Germinal center (tissue), 1 donor: ENCODE measurements at regions not wholly inside any gene's neighbourhood (a gene's known extent, or its start where the extent isn't known, plus 50 kb on each side); places are given as distances from the start of the nearest gene placed in this dataset.
A peak's percentile ranks its signal among the peaks of the same experiment; 100 is the strongest.

Experiments
- DNase-seq: peaks from one replicate; pipeline ENCODE4 v3.0.0; 2012; ENCODE audit warnings: mixed read lengths, low spot score

DNA sequence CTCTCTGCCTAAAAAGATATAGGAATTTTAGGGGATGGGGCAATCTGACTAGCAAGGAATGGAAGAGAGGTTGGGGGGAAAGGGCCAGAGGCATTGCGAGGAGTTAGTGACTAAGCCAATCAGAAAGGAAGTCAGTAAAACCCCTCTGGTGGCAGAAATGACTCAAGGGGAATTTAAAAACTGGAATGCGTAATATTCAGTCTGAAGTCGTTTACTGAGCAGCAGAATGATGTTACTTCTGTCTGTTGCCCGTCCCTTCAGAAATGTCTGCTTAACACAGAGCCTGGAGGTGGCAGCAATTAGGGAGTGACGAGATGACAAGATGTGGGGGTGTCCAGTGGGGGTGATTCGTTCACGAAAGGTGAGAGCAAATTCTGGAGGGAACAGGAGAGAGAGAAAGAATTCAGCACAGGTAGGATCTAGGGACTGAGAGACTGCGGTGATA lies 107.7 kb upstream of the CLMP start:
- DNase-seq = peak; percentile 11

DNA sequence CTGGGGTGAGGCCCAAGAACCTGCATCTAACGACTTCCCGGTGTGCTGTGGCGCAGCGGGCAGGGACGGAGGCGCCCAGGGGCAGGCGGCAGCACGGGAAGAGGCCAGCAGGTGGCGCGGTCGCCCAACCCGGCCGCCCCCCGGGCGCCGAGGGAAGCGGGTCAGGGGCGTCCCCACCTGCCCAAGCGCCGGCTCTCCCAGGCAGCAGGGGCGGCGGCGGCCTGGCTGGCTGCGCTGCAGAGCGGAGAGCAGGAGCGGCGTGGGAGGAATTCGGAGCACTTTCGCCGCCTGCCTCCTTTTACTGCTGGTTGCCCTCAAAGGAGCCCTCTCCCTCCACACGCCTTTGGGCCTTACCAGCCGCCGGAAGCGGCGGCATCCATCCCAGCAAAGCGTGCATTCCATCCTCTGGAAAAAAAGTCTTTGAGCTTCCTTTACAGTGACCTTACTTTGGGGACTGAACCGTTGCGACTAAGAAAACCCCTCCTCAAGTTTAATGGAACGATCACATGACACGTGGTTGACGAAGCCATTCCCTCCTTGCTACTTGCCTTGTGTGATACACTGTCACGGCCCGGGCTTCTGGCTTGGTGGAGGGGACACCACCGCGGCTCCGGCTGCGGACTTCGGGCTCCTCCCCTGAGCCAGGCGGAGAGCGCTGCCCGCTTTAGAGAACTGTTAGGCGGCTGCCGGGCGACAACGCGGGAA lies 106.8 kb upstream of the CLMP start:
- DNase-seq = peak; percentile 84

DNA sequence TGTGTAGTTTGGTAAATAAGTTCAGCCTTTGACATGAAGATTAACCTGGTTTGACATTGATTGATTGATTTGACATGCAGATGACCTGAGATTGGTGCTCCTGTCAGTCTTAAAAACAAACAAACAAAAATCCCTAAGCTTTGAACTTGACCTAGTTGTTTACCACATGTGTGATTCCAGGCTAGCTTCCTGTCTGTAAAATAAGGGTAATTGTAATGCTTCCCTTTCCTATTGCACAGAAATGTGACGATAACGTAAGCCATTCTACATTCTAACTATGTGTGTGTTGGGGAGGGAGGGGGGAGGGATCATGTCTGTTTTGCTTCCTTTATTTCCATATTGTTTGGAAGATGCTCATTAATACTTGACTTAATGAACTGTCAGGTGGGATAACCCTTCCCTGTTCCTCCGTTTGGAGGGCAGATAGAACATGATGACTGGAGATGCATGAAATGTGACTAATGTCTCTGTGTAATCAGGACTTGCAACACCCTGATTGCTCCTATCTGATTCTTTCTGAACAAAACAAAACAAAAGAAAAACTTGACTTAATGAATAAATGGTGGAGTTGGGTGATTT lies 106.1 kb upstream of the CLMP start:
- no peak for DNase-seq

DNA sequence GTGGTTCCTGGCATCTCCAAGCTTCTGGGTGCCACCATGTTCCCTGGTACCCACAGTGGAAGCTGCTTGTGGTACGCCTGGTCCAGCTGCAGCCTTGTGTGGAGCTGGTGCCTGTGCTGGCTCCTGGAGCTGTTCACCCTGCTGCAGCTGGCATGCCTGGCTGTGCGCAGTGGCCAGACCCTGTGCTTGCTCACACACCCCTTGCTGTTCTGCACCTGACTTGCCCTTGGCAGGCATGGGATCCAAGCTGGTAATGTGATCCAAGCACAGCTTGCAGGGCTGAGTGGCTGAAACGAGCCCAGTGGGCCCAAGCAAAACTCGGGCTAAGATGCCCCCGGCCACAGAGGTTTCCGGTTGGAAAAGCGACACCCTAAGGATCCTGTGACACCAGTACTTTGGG lies 104.7 kb upstream of the CLMP start:
- DNase-seq = no peak

DNA sequence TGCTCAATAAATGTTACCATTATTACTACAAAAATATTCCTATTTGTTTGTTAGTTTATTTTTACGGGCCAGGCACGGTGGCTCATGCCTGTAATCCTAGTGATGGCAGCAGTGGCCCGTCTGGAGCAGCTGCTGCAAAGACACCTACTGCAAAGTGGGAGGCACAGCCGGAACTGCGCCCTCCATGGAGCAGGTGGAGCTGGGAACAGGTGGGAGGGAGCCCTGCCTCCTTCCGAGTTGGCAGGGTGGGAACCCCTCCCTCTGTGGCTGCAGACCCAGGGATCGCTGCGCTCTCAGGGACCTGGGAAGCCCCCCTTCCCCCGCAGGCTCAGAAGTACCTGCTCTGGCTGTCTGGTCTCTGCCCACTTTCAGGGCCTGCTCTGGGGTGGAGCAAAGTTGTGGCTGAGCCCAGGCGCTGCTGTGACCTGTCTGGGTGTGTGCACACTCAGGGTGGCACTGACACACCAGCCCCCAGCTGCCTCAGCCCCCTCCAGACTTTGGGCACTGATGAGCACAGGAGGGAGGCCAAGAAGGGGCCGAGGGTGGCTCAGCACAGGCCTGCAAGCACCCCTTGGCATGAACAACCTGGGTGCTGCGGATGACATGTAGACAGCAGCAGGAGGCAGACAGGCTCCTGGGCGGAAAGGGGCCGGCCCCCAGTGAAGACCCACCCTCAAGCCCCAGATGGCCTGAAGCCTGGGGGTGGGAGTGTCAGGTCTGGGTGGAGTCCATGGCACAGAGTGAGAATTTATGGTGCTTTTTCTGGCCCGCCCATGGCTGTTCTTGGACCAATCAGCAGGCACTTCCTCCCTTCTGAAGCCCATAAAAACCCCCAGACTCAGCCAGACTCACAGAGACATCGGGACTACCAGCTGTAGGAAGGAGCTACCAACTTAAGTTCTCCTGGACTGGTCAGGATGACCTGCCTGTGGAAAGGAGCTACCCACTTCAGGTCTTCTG lies 103.7 kb upstream of the CLMP start:
- no peak for DNase-seq

DNA sequence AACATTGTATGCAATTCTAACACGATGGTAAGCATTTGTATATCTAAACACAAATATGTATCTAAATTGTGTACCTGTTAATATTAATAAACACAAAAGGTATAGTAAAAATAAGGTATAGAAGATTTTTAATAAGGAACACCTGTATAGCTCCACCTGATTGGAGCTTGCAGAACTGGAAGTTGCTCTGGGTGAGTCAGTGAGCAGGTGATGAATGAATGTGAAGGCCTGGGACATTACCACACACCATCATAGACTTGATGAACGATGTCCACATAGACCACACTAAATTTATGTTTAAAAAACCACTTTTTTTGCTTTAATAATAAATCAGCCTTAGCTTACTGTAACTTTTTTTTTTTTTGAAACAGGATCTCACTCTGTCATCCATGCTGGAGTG lies 97.6 kb upstream of the CLMP start:
- no peak for DNase-seq

DNA sequence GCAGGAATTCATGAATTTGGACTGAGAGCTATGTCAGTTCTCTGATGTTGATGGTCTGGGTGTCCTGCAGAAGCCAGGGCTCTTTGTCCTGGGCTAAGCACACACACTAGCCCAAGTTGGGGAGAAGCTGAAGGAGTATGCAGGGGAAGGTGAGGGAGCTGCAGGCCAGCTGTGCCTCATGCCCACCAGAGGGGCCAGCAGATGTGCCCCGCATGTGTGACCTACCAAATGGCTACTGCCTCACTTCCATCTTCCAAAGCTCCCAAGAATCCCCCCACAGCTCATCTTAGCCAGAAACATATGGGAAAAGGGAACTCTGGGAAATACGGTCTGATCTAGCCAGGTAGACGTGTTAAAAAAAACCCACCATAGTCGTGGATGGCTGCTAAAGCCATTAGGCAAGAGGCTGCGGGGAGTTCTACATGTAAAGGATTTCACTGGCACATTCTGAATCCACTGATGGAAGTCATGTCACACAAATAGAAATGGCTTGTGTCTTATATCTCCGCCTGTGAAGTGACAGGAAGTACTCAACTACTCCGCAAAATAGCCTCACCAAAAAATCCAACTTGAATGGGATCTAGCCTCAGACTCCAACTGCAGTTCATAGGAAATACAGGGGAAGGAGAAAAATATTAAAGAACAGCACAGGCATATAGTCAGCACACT lies 96.3 kb upstream of the CLMP start:
- DNase-seq = no peak

DNA sequence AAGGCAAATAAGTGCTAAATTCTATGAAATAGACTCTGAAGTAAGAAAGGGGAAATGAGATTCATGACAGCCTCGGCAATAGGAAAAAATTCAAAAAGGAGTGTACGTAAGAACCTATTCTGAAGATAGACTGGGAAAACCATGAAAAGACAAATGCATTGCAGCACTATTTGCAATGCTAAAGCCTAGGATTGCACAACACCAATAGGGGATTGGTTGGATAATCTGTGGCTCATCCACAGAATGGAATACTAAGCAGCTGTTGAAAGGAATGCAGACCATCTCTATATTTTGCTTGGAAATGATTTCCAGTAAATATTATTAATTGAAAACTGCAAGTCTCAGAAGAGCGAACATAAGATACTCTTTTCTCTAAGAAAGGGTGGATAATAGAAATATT lies 91.7 kb upstream of the CLMP start:
- no peak for DNase-seq

DNA sequence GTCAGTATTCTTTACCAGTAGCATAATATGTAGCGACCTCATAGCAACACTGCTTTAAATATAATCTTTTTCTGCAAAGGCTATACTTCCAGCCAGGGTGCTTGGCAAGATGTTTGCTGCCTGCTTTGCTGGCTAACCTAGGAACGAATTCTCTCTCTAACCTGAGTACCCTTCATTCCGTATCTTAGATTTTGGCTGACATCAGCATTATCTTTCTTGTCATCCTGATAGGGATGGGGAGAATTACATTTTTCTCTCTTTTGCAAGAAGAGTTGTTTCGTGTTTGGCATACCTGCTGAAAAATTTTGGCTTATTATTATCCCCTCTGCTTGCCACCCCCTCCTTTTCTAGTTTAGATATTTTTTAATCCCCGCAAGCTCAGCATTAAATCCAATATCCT lies 91.2 kb upstream of the CLMP start:
- no peak for DNase-seq

DNA sequence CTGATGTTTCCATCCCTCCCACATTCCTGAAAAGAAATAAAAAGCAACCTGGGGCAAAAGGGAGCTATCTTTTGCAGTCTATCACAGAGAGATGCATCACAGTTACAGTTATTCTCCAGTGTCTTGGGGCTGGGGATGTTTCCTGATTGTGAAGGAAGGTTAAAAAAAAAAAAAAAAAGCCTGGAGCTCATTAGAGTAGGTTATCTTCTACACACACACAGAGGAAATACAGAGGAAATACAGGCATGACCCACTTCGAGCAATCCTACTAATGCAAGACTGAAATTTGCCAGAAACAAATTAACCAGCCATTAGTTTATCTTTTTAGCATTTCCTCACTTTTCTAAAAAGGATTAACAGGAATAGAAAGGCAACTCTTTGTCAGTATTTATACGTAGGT lies 89.4 kb upstream of the CLMP start:
- no peak for DNase-seq

DNA sequence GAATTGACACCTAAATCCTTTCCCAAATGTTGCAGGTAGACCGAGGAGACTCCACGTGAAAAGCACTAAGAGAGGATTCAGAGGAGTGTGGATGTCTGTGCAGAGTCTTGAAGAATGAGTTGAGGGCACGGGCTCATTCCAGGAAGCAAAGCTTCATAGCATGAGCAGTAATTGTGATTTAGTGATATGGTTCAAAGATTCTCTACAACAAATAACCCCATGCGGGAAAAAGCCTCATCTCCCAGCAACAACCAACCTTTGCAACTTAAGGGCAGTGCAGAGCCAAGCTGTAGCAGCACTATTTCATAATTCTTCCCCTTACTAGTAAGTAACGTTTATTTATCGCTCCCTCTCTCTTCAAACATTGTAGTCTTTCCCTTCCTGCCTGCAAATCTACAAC lies 87.5 kb upstream of the CLMP start:
- no peak for DNase-seq

DNA sequence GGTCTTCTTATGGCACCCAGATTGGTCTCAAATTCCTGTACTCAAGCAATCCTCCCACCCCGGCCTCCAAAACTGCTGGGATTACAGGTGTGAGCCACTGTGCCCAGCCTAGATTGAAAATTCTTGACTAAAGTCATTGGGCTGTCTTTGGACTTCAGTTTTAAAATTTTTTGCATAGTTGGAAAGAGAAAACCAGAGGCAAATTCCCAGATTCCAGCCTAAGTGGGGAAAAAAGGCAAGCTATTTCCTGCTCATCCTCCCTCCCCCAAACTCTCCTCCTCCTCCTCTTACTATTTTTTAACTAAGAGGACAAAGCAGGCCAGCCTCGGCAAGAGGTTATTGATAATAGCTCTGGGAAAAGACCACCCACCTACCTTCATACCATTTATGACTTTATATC lies 78.6 kb upstream of the CLMP start:
- no peak for DNase-seq

DNA sequence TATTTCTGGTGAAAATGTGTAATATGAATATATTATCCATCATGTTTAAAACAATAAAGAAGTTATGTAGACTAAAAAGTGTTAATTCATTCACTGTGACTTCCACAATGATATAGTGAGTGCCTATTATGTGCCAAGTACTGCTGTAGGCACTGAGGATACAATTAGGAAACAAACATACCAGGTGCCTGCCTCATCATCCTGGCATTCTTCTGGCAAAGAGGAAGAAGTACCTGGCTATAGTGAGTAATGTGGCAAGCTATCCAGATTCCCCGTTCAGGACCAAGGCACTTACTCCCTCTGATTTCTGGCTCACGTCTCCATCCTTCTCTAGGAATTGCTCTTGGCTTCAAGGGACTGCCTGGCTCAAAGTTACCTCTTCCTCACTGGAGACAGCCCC lies 77.5 kb upstream of the CLMP start:
- no peak for DNase-seq

DNA sequence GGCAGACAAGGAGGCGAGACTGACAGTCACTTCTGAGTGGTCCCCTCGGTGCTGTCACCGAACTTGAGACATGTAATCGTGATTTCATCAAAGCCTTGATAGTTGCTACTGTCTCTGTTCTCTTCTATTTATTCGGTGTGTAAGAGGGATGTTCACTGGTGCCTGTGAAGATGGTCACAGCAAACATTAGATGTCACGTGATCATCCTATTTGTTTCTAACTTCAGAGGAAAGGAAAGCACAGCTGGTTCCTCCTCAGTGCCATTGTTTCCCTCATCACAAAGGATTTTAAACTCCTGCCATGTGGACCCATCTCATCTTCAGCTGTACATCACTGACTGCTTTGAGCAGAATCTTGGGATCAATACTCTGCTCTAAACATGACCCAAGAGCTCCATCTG lies 73.1 kb upstream of the CLMP start:
- DNase-seq = no peak

DNA sequence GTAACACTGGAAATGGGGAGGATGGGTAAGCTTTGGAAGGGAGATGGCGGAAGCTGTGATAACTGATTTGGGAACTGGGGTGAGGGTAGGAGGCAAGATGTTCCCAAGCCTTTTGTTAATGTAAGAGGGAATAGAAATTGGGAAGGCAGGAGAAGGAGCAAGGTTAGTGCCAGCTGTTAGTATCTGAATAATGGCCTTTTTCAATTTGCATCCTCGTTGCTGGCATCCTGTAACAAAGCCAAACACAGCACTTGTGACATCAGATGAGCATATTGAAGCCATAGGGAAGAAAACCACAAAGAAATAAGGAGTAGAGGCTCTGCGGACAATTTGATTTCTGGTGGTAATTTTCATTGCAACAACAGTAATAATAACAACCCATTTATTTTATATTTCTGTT lies 70.9 kb upstream of the CLMP start:
- no peak for DNase-seq

DNA sequence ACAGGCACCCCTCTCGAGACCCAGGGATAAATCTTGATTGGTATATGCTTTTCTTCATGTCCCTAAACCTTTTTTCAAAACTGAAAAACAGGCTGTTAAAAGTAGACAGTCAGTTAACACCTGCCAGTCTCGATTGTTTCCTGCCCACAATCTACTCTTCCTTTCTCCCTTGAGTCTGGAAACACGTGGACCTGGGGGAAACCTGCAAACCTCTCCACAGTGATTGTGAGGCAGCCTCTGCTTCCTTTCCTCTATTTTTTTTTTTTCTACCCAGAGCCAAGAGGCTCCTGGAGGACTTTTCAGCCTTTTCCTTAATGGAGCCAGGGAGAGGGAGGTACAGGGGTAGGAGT lies 69.4 kb upstream of the CLMP start:
- DNase-seq = no peak

DNA sequence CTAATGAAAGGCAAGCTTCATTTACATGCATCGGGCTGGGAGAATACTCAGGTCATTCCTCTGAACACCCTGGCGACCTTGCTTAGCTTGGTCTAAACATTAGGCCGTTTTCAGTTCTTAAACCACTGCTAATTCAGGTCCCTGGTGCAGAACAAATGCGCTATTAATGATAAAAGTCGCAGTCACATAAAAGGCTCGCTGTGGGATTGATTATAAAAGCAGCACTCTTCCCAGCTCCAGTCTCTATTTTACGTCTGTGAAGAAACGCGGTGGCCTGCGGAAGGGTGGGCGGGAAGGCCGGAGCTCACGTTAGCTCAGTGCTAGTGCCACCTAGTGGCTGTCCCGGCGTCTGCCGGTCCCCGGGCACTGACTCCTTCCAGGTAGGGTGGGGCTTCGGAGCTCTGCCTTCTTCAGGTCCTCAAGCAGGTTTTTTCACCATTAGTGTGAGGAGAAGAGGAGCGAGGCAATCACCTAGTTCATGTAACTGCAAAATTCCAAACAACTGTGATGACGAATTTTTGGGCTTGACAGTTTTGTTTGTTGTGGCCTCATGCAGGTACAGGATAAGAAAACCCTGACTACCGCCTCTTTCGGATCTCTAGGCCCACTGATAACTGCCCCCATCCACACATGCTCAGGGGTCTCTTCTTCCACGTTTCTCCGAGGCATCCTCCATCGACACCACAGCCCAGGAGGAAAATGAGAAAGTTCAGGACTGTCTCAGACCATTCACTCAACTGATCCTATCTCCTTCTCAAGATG lies 66.5 kb upstream of the CLMP start:
- peak; percentile 66 for DNase-seq

DNA sequence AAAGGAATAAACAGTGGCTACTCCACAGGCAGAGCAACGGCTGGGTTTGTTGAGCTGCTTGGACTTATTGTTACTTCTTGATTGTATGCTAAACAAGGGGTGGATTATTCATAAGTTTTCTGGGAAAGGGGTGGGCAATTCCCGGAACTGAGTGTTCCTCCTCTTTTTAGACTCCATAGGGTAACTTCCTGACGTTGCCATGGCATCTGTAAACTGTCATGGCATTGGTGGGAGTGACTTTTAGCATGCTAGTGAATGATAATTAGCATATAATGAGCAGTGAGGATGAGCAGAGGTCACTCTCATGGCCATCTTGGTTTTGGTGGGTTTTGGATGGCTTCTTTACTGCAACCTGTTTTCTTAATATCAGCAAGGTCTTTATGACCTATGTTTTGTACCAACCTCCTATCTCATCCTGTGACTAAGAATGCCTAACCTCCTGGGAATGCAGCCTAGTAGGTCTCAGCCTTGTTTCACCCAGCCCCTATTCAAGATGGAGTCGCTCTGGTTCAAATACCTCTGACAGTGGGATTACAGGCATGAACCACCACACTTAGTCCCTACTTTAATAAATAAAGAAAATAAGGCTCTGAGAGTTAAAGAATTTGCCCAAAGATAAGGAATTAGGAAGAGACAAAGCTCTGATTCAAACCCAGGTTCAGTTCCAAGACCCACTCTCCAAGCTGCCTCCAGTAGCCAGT lies 65.6 kb upstream of the CLMP start:
- no peak for DNase-seq

DNA sequence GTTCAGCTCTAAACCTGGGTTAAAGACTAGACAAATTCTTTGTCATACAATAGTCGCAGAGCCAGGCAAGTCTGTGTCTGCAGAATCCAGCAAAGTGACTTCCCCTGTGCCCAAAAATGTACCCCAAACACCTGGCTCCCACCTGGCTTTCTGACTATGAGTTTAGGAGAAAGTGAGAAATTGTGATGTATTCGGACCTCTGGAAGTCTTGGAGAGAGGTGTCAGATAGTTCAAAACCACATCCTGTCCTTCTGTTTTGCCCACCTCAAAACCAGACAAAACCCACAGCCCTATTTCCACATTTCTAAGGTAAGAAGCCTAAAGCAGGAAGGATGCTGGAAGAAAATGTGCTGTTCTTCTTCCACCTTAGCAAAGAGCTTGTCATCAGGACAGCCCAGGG lies 63.8 kb upstream of the CLMP start:
- no peak for DNase-seq

DNA sequence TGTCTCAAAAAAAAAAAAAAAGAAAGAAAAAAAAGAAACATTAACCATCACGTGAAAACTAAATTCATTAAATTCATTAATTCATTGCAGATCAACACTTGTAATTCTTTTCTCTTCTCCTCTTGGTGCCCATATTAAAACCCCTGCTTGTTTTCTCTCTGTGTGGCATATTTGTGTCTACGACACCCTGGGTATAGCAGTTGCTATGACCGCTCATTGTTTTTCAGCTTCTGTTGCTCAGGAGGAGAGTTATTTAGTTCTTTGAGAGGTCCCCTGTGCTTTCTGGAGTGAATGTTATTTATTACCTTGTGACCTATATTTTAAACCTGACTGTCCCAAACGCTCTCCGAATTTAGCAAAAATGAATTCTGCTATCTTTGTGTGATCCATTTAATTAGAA lies 62.3 kb upstream of the CLMP start:
- DNase-seq = no peak

DNA sequence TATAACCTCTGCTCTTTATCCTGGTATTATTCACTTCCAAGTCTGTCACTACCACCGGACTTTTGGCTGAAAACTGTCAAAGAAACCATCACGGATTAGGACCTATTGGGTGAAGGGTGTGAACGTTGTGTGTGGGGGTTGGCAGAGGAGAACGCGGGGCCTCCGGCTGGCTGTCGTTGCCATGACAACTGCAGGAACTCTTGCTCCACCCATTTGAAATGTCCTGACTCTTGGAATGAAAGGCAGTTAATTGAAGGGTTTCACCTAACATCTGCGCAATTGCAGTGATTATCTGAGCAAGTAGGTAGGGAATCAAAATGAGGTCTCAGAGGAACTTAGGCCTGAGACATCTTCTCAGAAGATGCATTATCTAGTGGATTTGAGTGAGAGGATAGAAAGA lies 60.9 kb upstream of the CLMP start:
- no peak for DNase-seq
